ENCODE measurements at regions not wholly inside any gene's neighbourhood (a gene's known extent, or its start where the extent isn't known, plus 50 kb on each side); places are given as distances from the start of the nearest gene placed in this dataset.

GRCh38 chr7:156175003-156175402, 362.7 kb upstream of the SHH start:
- TF ChIP-seq CTCF (IDR thresholded peaks at IDR 0.05; ENCODE audit: low read depth, low read length, poor library complexity, severe bottlenecking) (no peak), EZH2phosphoT487 (IDR thresholded peaks at IDR 0.05; ENCODE audit: borderline replicate concordance, low read length) (no peak)

Measured in DOHH2 (cell line).